OCI-LY1 (cell line): ENCODE measurements at regions not wholly inside any gene's neighbourhood (a gene's known extent, or its start where the extent isn't known, plus 50 kb on each side); places are given as distances from the start of the nearest gene placed in this dataset.

ENCODE experiments used
- EZH2 ChIP-seq: fragments of 200-600 bp; sonication (generic), shearing (Covaris generic); IDR thresholded peaks from 2 replicates; pipeline ENCODE4 v1.8.0; 2017; ENCODE audit warnings: borderline replicate concordance, mixed run types, mild to moderate bottlenecking, antibody characterized with exemption, low read length, moderate library complexity, mixed read lengths
- TF ChIP-seq, protein P1 (sequence below): fragments of 200-600 bp; sonication (generic), shearing (Covaris generic); IDR thresholded peaks from 2 replicates; pipeline ENCODE4 v1.5.1; 2017; ENCODE audit warnings: mild to moderate bottlenecking, antibody characterized with exemption, low read length, moderate library complexity, mixed read lengths

DNA sequence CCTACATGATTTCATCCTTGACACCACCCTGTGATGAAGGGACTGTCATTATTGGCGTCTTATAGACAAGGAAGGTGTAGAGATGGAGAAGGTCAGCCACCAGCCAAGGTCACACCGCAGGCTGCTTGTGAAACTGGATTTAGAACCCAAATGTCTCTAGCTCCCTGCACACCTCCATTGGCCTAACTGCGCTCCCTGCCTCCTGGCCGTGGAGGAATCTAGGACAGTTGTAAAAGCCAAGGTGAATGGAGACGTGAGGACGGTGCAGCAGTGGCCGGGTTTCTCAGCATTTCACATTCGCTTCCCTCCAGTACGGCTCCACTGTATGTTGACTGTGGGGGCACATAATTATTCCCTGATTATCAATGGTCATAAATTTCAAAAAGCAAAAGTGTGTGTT is 119.9 kb downstream of the NSG2 start:
- TF ChIP-seq, protein P1, sequence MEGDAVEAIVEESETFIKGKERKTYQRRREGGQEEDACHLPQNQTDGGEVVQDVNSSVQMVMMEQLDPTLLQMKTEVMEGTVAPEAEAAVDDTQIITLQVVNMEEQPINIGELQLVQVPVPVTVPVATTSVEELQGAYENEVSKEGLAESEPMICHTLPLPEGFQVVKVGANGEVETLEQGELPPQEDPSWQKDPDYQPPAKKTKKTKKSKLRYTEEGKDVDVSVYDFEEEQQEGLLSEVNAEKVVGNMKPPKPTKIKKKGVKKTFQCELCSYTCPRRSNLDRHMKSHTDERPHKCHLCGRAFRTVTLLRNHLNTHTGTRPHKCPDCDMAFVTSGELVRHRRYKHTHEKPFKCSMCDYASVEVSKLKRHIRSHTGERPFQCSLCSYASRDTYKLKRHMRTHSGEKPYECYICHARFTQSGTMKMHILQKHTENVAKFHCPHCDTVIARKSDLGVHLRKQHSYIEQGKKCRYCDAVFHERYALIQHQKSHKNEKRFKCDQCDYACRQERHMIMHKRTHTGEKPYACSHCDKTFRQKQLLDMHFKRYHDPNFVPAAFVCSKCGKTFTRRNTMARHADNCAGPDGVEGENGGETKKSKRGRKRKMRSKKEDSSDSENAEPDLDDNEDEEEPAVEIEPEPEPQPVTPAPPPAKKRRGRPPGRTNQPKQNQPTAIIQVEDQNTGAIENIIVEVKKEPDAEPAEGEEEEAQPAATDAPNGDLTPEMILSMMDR, result no peak
- no peak for TF ChIP-seq EZH2
